ENCODE measurements at regions not wholly inside any gene's neighbourhood (a gene's known extent, or its start where the extent isn't known, plus 50 kb on each side); places are given as distances from the start of the nearest gene placed in this dataset.
"Not testable (repeated sequence)": the region's sequence is repeated elsewhere in the genome, so short reads cannot be mapped to it uniquely, and the experiment has no call there.

GRCh38 chr3:147333098-147333497 is 73.2 kb downstream of the ZIC4 start:
- DNase-seq = no peak

- no peak for DNase-seq
Observed at GRCh38 chr3:147328711-147329110, 77.6 kb downstream of the ZIC4 start.

- no peak for DNase-seq
Observed at GRCh38 chr3:147324356-147324755, 82.0 kb downstream of the ZIC4 start.

GRCh38 chr3:147318900-147319299 is 87.4 kb downstream of the ZIC4 start:
- DNase-seq = no peak

GRCh38 chr3:147317080-147317479 is 89.3 kb downstream of the ZIC4 start:
- not testable (repeated sequence) for DNase-seq

GRCh38 chr3:147313513-147313912 is 92.8 kb downstream of the ZIC4 start:
- no peak for DNase-seq

GRCh38 chr3:147312786-147313280 is 93.5 kb downstream of the ZIC4 start:
- DNase-seq = no peak

GRCh38 chr3:147311716-147312115 is 94.6 kb downstream of the ZIC4 start:
- DNase-seq = no peak

GRCh38 chr3:147305533-147306250 is 100.7 kb downstream of the ZIC4 start:
- DNase-seq = no peak

GRCh38 chr3:147304756-147305155 is 101.6 kb downstream of the ZIC4 start:
- DNase-seq = no peak

GRCh38 chr3:147301781-147302180 is 104.6 kb downstream of the ZIC4 start:
- DNase-seq = no peak

GRCh38 chr3:147299656-147300055 is 106.7 kb downstream of the ZIC4 start:
- no peak for DNase-seq

GRCh38 chr3:147298511-147298982 is 107.8 kb downstream of the ZIC4 start:
- no peak for DNase-seq

- DNase-seq = no peak
Observed at GRCh38 chr3:147297761-147298350, 108.5 kb downstream of the ZIC4 start.

- not testable (repeated sequence) for DNase-seq
Observed at GRCh38 chr3:147287370-147287769, 119.0 kb downstream of the ZIC4 start.

- DNase-seq = no peak
Observed at GRCh38 chr3:147269907-147270306, 136.4 kb downstream of the ZIC4 start.

GRCh38 chr3:147267434-147267833 is 138.9 kb downstream of the ZIC4 start:
- no peak for DNase-seq

- no peak for DNase-seq
Observed at GRCh38 chr3:147257944-147258343, 148.4 kb downstream of the ZIC4 start.

- no peak for DNase-seq
Observed at GRCh38 chr3:147256739-147257138, 149.6 kb downstream of the ZIC4 start.

GRCh38 chr3:147246906-147247305 is 159.4 kb downstream of the ZIC4 start:
- no peak for DNase-seq

- not testable (repeated sequence) for DNase-seq
Observed at GRCh38 chr3:147245638-147246037, 160.7 kb downstream of the ZIC4 start.

GRCh38 chr3:147245022-147245421 is 161.3 kb downstream of the ZIC4 start:
- DNase-seq = not testable (repeated sequence)

- no peak for DNase-seq
Observed at GRCh38 chr3:147244397-147244796, 161.9 kb downstream of the ZIC4 start.

GRCh38 chr3:147240581-147240980 is 165.8 kb downstream of the ZIC4 start:
- no peak for DNase-seq
